ENCODE measurements at regions not wholly inside any gene's neighbourhood (a gene's known extent, or its start where the extent isn't known, plus 50 kb on each side); places are given as distances from the start of the nearest gene placed in this dataset.

DNA sequence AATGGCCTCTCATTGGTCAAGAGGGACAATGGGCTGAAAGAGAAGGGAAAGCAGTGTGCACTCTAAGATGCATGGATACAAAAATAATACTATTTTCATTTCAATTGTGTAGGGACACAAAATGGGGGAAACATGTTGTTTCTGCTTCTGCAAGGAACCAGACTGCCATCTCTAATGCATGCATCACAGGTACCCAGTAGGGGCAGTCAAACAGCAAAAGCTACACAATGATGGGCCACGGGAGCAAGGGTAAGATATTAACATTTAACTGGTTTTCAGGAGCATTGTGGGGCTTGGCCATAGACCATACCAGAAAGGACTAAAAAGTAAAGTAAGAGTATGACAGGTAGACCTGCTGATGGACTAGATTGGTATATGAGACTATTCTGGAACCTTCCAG lies 535.8 kb downstream of the SPATA31D1 start:
- TF ChIP-seq, protein P1, sequence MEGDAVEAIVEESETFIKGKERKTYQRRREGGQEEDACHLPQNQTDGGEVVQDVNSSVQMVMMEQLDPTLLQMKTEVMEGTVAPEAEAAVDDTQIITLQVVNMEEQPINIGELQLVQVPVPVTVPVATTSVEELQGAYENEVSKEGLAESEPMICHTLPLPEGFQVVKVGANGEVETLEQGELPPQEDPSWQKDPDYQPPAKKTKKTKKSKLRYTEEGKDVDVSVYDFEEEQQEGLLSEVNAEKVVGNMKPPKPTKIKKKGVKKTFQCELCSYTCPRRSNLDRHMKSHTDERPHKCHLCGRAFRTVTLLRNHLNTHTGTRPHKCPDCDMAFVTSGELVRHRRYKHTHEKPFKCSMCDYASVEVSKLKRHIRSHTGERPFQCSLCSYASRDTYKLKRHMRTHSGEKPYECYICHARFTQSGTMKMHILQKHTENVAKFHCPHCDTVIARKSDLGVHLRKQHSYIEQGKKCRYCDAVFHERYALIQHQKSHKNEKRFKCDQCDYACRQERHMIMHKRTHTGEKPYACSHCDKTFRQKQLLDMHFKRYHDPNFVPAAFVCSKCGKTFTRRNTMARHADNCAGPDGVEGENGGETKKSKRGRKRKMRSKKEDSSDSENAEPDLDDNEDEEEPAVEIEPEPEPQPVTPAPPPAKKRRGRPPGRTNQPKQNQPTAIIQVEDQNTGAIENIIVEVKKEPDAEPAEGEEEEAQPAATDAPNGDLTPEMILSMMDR (conservative IDR thresholded peaks at IDR 0.05 in 1 of 2, IDR thresholded peaks at IDR 0.05 in 1 of 2; ENCODE audit: low read depth in 1 of 2, low read length in 2 of 2) = no peak
- no peak for TF ChIP-seq EZH2 (IDR thresholded peaks at IDR 0.05; ENCODE audit: low read length, missing control alignments)
